C4-2B (cell line): ENCODE measurements at regions not wholly inside any gene's neighbourhood (a gene's known extent, or its start where the extent isn't known, plus 50 kb on each side); places are given as distances from the start of the nearest gene placed in this dataset.

ENCODE experiments used
- CTCF ChIP-seq: fragments of 450-650 bp; conservative IDR thresholded peaks from 2 replicates; pipeline ENCODE4 v1.5.1; 2017; ENCODE audit warnings: mild to moderate bottlenecking
- ZFX ChIP-seq: fragments of 450-650 bp; IDR thresholded peaks from 2 replicates; pipeline ENCODE4 v1.6.1; 2017

- TF ChIP-seq CTCF (no peak), ZFX (no peak)
These were observed 94.4 kb upstream of the RBBP8 start for GRCh38 chr18:22838639-22839277.
